ENCODE measurements at regions not wholly inside any gene's neighbourhood (a gene's known extent, or its start where the extent isn't known, plus 50 kb on each side); places are given as distances from the start of the nearest gene placed in this dataset.

GRCh38 chr15:34646918-34647317 is 63.5 kb upstream of the GOLGA8B start:
- TF ChIP-seq CTCF (conservative IDR thresholded peaks at IDR 0.05 in 1 of 2, IDR thresholded peaks at IDR 0.05 in 1 of 2; ENCODE audit: extremely low read depth in 1 of 2, insufficient read depth in 1 of 2, low read depth in 1 of 2, low read length in 2 of 2) (no peak), EZH2 (IDR thresholded peaks at IDR 0.05; ENCODE audit: borderline replicate concordance, low read length) (no peak)
